Osteoblast (primary cell): ENCODE measurements at regions not wholly inside any gene's neighbourhood (a gene's known extent, or its start where the extent isn't known, plus 50 kb on each side); places are given as distances from the start of the nearest gene placed in this dataset.

Experiments used
- DNase-seq: peaks from one replicate; pipeline ENCODE4 v3.0.0; 2011; ENCODE audit warnings: low spot score, mixed read lengths; ENCODE audit not compliant: insufficient read length; ENCODE audit errors: missing footprints
- H2AFZ ChIP-seq: 2 replicates; pipeline ENCODE4 v1.6.0; 2011; ENCODE audit warnings: mild to moderate bottlenecking, low read length
- H3K27ac ChIP-seq: 2 replicates; pipeline ENCODE4 v1.5.1; 2011; ENCODE audit warnings: mild to moderate bottlenecking, low read depth, low read length, moderate library complexity
- H3K27me3 ChIP-seq: 2 replicates; pipeline ENCODE4 v1.6.0; 2012; ENCODE audit warnings: mild to moderate bottlenecking, control low read depth, inconsistent platforms, low read length, moderate library complexity; ENCODE audit not compliant: insufficient read depth
- H3K36me3 ChIP-seq: 2 replicates; pipeline ENCODE4 v1.5.1; 2011; ENCODE audit warnings: mild to moderate bottlenecking, low read length, control low read depth, moderate library complexity; ENCODE audit not compliant: insufficient read depth
- H3K4me1 ChIP-seq: 2 replicates; pipeline ENCODE4 v1.5.1; 2011; ENCODE audit warnings: mild to moderate bottlenecking, low read length, control low read depth, moderate library complexity; ENCODE audit not compliant: insufficient read depth
- H3K4me2 ChIP-seq: 2 replicates; pipeline ENCODE4 v1.6.0; 2011; ENCODE audit warnings: mild to moderate bottlenecking, low read length; ENCODE audit not compliant: insufficient read depth
- H3K4me3 ChIP-seq: fragments of 200-600 bp; sonication (generic); 3 replicates; pipeline ENCODE4 v1.5.1; 2012; ENCODE audit warnings: mild to moderate bottlenecking, low read length, inconsistent platforms; ENCODE audit not compliant: insufficient read depth
- H3K79me2 ChIP-seq: 2 replicates; pipeline ENCODE4 v1.6.0; 2012; ENCODE audit warnings: mild to moderate bottlenecking, low read length, control low read depth, inconsistent platforms; ENCODE audit not compliant: insufficient read depth
- H3K9me3 ChIP-seq: 2 replicates; pipeline ENCODE4 v1.5.1; 2011; ENCODE audit warnings: low read depth, low read length, control low read depth
- H4K20me1 ChIP-seq: 2 replicates; pipeline ENCODE4 v1.6.0; 2012; ENCODE audit warnings: mild to moderate bottlenecking, low read length, control low read depth; ENCODE audit not compliant: insufficient read depth
- CTCF ChIP-seq: IDR thresholded peaks from 2 replicates; pipeline ENCODE4 v1.5.1; 2011; ENCODE audit warnings: mild to moderate bottlenecking, low read depth, low read length, moderate library complexity; ENCODE audit errors: extremely low read depth

GRCh38 chr1:232515706-232516105 is 114.2 kb downstream of the SIPA1L2 start:
- H3K36me3 ChIP-seq = no peaks in the 10 kb centered on the region
- no peaks in the 10 kb centered on the region for H4K20me1 ChIP-seq
- no peak overlapping the region for H3K27ac ChIP-seq
- no peak overlapping the region for H3K4me3 ChIP-seq
- H3K79me2 ChIP-seq = no peaks in the 10 kb centered on the region
- no peak for DNase-seq
- no peak overlapping the region for H3K4me2 ChIP-seq
- no peaks in the 10 kb centered on the region for H3K9me3 ChIP-seq
- no peak overlapping the region for H2AFZ ChIP-seq
- H3K4me1 ChIP-seq = no peaks in the 10 kb centered on the region
- no peak for TF ChIP-seq CTCF
- no peaks in the 10 kb centered on the region for H3K27me3 ChIP-seq

GRCh38 chr1:232512712-232513111 is 117.2 kb downstream of the SIPA1L2 start:
- no peaks in the 10 kb centered on the region for H3K4me1 ChIP-seq
- H3K79me2 ChIP-seq = no peaks in the 10 kb centered on the region
- DNase-seq = no peak
- H3K4me2 ChIP-seq = no peak overlapping the region
- no peaks in the 10 kb centered on the region for H3K36me3 ChIP-seq
- no peak overlapping the region for H3K4me3 ChIP-seq
- no peak overlapping the region for H3K27ac ChIP-seq
- H3K9me3 ChIP-seq = no peaks in the 10 kb centered on the region
- no peak for TF ChIP-seq CTCF
- H3K27me3 ChIP-seq = no peaks in the 10 kb centered on the region
- no peak overlapping the region for H2AFZ ChIP-seq
- no peaks in the 10 kb centered on the region for H4K20me1 ChIP-seq

- Histone ChIP-seq H3K4me2 (no peak overlapping the region), H4K20me1 (no peaks in the 10 kb centered on the region), H3K27me3 (no peaks in the 10 kb centered on the region), H3K4me3 (no peak overlapping the region), H3K9me3 (no peaks in the 10 kb centered on the region), H3K27ac (no peak overlapping the region), H3K79me2 (no peaks in the 10 kb centered on the region), H2AFZ (no peak overlapping the region), H3K36me3 (no peaks in the 10 kb centered on the region), H3K4me1 (no peaks in the 10 kb centered on the region)
- no peak for TF ChIP-seq CTCF
- no peak for DNase-seq
Observed at GRCh38 chr1:232511172-232511571, 118.8 kb downstream of the SIPA1L2 start.

- no peaks in the 10 kb centered on the region for H3K79me2 ChIP-seq
- no peaks in the 10 kb centered on the region for H3K36me3 ChIP-seq
- no peaks in the 10 kb centered on the region for H3K4me1 ChIP-seq
- TF ChIP-seq CTCF = no peak
- H3K4me2 ChIP-seq = no peak overlapping the region
- no peak overlapping the region for H2AFZ ChIP-seq
- no peak overlapping the region for H3K27ac ChIP-seq
- no peak for DNase-seq
- H4K20me1 ChIP-seq = no peaks in the 10 kb centered on the region
- no peaks in the 10 kb centered on the region for H3K27me3 ChIP-seq
- no peak overlapping the region for H3K4me3 ChIP-seq
- H3K9me3 ChIP-seq = no peaks in the 10 kb centered on the region
Observed at GRCh38 chr1:232510367-232511110, 119.4 kb downstream of the SIPA1L2 start.
